Gastroesophageal sphincter (tissue), 4 donors: ENCODE measurements at regions not wholly inside any gene's neighbourhood (a gene's known extent, or its start where the extent isn't known, plus 50 kb on each side); places are given as distances from the start of the nearest gene placed in this dataset.

Source experiments
- ATAC-seq: fragments of 150-250 bp; one replicate; pipeline ENCODE4 v1.9.1; 2016; ENCODE audit warnings: mild to moderate bottlenecking, moderate library complexity
- H3K27ac ChIP-seq, 4 donors: fragments of 200-600 bp; sonication (generic) in 3 of 4; 1 replicate in 3 of 4; 2 replicates in 1 of 4; pipeline ENCODE4 v1.5.1; 2016 to 2019
- H3K27me3 ChIP-seq: fragments of 200-600 bp; sonication (generic); one replicate; pipeline ENCODE4 v1.5.1; 2019
- H3K36me3 ChIP-seq, 2 donors: fragments of 200-600 bp; sonication (generic); one replicate each; pipeline ENCODE4 v1.5.1; 2019; ENCODE audit warnings: control low read depth in 1 of 2
- H3K4me1 ChIP-seq, 3 donors: fragments of 200-600 bp; sonication (generic); 1 replicate in 2 of 3; 2 replicates in 1 of 3; pipeline ENCODE4 v1.5.1; 2016 to 2019; ENCODE audit warnings: control low read depth in 2 of 3
- H3K4me3 ChIP-seq, 2 donors: fragments of 200-600 bp; sonication (generic); one replicate each; pipeline ENCODE4 v1.5.1; 2019; ENCODE audit warnings: mild to moderate bottlenecking in 1 of 2, moderate library complexity in 1 of 2
- H3K9me3 ChIP-seq, 3 donors: fragments of 200-600 bp; sonication (generic); one replicate each; pipeline ENCODE4 v1.5.1; 2017 to 2019; ENCODE audit warnings: control low read depth in 2 of 3
- EP300 ChIP-seq: sonication (generic); formaldehyde crosslinking; IDR thresholded peaks from one replicate; pipeline ENCODE4 v1.6.1; 2017; ENCODE audit warnings: antibody characterized with exemption, mild to moderate bottlenecking
- POLR2A ChIP-seq, 2 donors: fragments of 450-650 bp; IDR thresholded peaks; one replicate each; pipeline ENCODE4 v1.6.1; 2017; ENCODE audit warnings: antibody characterized with exemption in 2 of 2, mild to moderate bottlenecking in 2 of 2, moderate library complexity in 1 of 2
- POLR2AphosphoS5 ChIP-seq: sonication (generic); formaldehyde crosslinking; IDR thresholded peaks from one replicate; pipeline ENCODE4 v1.6.1; 2017; ENCODE audit warnings: antibody characterized with exemption
- WGBS, 2 donors: methylation state at CpG; one replicate each; pipeline ENCODE4 v1.1.5; 2018; ENCODE audit warnings: low coverage in 1 of 2; 5-methylcytosine and 5-hydroxymethylcytosine counted together
- TF ChIP-seq, protein P1 (sequence below), 4 experiments: fragments of 200-600 bp in 2 of 4; fragments of 450-650 bp in 2 of 4; sonication (generic) in 1 of 4; IDR thresholded peaks; one replicate each; pipeline ENCODE4 v1.5.1; 2017 to 2019; ENCODE audit warnings: antibody characterized with exemption in 4 of 4, mild to moderate bottlenecking in 2 of 4, moderate library complexity in 2 of 4

- Histone ChIP-seq H3K4me1 (no peaks in the 10 kb centered on the region), H3K27ac (no peak overlapping the region), H3K4me3 (no peak overlapping the region), H3K9me3 (peaks cover 0 to 15% (median 0%) of the 10 kb centered on the region in 3 donors), H3K27me3 (peaks cover 55% of the 10 kb centered on the region), H3K36me3 (no peaks in the 10 kb centered on the region)
- WGBS, 2 donors, result 80% methylated on average over 2 of the region's 10 CpGs; no CpG with 5 or more reads in 1 of the 2 donors
- TF ChIP-seq POLR2AphosphoS5, result no peak
- TF ChIP-seq, protein P1, sequence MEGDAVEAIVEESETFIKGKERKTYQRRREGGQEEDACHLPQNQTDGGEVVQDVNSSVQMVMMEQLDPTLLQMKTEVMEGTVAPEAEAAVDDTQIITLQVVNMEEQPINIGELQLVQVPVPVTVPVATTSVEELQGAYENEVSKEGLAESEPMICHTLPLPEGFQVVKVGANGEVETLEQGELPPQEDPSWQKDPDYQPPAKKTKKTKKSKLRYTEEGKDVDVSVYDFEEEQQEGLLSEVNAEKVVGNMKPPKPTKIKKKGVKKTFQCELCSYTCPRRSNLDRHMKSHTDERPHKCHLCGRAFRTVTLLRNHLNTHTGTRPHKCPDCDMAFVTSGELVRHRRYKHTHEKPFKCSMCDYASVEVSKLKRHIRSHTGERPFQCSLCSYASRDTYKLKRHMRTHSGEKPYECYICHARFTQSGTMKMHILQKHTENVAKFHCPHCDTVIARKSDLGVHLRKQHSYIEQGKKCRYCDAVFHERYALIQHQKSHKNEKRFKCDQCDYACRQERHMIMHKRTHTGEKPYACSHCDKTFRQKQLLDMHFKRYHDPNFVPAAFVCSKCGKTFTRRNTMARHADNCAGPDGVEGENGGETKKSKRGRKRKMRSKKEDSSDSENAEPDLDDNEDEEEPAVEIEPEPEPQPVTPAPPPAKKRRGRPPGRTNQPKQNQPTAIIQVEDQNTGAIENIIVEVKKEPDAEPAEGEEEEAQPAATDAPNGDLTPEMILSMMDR (IDR thresholded peaks at IDR 0.05), result no peak
- no peak for ATAC-seq
These were observed 103.1 kb upstream of the C14orf180 start for GRCh38 chr14:104476437-104476836.

GRCh38 chr14:104477117-104477623 is 102.4 kb upstream of the C14orf180 start:
- WGBS, 2 donors, result no CpG with 5 or more reads among the region's 15 CpGs
- TF ChIP-seq EP300 (no peak), POLR2A (IDR thresholded peaks at IDR 0.05) (no peak), POLR2AphosphoS5 (no peak)
- TF ChIP-seq, protein P1 (IDR thresholded peaks at IDR 0.05), result no peak
- Histone ChIP-seq H3K4me1 (no peaks in the 10 kb centered on the region), H3K9me3 (peaks cover 0 to 22% (median 0%) of the 10 kb centered on the region in 3 donors), H3K27me3 (peaks cover 51% of the 10 kb centered on the region), H3K27ac (no peak overlapping the region), H3K4me3 (no peak overlapping the region), H3K36me3 (no peaks in the 10 kb centered on the region)
- ATAC-seq, result no peak

GRCh38 chr14:104477666-104478380 is 101.7 kb upstream of the C14orf180 start:
- TF ChIP-seq POLR2AphosphoS5 (no peak), POLR2A (IDR thresholded peaks at IDR 0.05) (no peak), EP300 (no peak)
- TF ChIP-seq, protein P1 (IDR thresholded peaks at IDR 0.05), result no peak
- Histone ChIP-seq H3K4me1 (no peaks in the 10 kb centered on the region), H3K9me3 (peaks cover 0 to 29% (median 0%) of the 10 kb centered on the region in 3 donors), H3K27me3 (peaks cover 44% of the 10 kb centered on the region), H3K27ac (no peak overlapping the region), H3K4me3 (no peak overlapping the region), H3K36me3 (no peaks in the 10 kb centered on the region)
- 61 to 77% methylated on average over 4 to 9 of the region's 22 CpGs for WGBS, 2 donors
- ATAC-seq, result no peak

DNA sequence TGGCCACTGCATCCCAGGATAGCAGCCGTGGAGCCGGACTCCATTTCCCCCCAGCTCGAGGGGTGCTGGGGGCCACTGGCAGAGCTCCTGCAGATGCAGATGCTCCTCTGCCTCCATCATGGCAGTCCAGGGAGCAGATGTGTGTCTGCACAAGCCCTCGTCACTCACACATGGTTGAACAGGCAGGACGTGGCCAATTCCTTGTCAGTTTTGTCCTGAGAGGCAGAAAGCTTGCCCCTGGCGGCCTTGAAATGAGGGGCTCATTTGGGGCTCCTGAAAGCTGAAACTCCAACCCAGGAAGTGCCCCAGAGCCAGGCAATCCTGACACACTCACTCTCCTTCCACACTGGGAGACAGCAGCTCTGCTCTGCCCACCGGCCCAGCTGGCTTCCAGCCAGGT is 100.9 kb upstream of the C14orf180 start:
- no peaks in the 10 kb centered on the region for H3K4me1 ChIP-seq
- H3K27me3 ChIP-seq, result peaks cover 40% of the 10 kb centered on the region
- no peak for TF ChIP-seq EP300
- TF ChIP-seq, protein P1 (IDR thresholded peaks at IDR 0.05), result no peak
- TF ChIP-seq POLR2AphosphoS5, result no peak
- no peak for TF ChIP-seq POLR2A (IDR thresholded peaks at IDR 0.05)
- WGBS, 2 donors, result 75% methylated on average over 2 of the region's 7 CpGs; no CpG with 5 or more reads in 1 of the 2 donors
- H3K9me3 ChIP-seq, result peaks cover 0 to 31% (median 0%) of the 10 kb centered on the region in 3 donors
- no peak overlapping the region for H3K4me3 ChIP-seq
- H3K36me3 ChIP-seq, result no peaks in the 10 kb centered on the region
- H3K27ac ChIP-seq, result no peak overlapping the region
- ATAC-seq, result no peak

GRCh38 chr14:104479901-104480300 is 99.7 kb upstream of the C14orf180 start:
- peaks cover 36% of the 10 kb centered on the region for H3K27me3 ChIP-seq
- H3K36me3 ChIP-seq, result no peaks in the 10 kb centered on the region

More at GRCh38 chr14:104479901-104480300, 99.7 kb upstream of the C14orf180 start:
- no peak for TF ChIP-seq EP300
- no peak for TF ChIP-seq POLR2AphosphoS5
- TF ChIP-seq, protein P1 (IDR thresholded peaks at IDR 0.05), result no peak
- no peak for TF ChIP-seq POLR2A (IDR thresholded peaks at IDR 0.05)
- H3K27ac ChIP-seq, result no peak overlapping the region
- no CpG with 5 or more reads among the region's 10 CpGs for WGBS, 2 donors
- H3K4me1 ChIP-seq, result no peaks in the 10 kb centered on the region
- no peak for ATAC-seq
- H3K9me3 ChIP-seq, result peaks cover 0 to 31% (median 0%) of the 10 kb centered on the region in 3 donors
- H3K4me3 ChIP-seq, result no peak overlapping the region
